Mammary epithelial cell (primary cell): ENCODE measurements at regions not wholly inside any gene's neighbourhood (a gene's known extent, or its start where the extent isn't known, plus 50 kb on each side); places are given as distances from the start of the nearest gene placed in this dataset.

ENCODE experiments used
- EZH2 ChIP-seq: IDR thresholded peaks from 2 replicates; pipeline ENCODE4 v1.6.1; 2012; ENCODE audit warnings: low read length, inconsistent platforms, borderline replicate concordance
- TF ChIP-seq, protein P1 (sequence below), 2 donors: IDR thresholded peaks in 1 of 2; conservative IDR thresholded peaks in 1 of 2; 2 replicates each; pipeline ENCODE4 v1.5.1; 2011 to 2012; ENCODE audit warnings: inconsistent platforms in 2 of 2, low read length in 2 of 2, mild to moderate bottlenecking in 2 of 2, control low read depth in 1 of 2, low read depth in 1 of 2; ENCODE audit not compliant: insufficient read depth in 1 of 2; ENCODE audit errors: extremely low read depth in 1 of 2

DNA sequence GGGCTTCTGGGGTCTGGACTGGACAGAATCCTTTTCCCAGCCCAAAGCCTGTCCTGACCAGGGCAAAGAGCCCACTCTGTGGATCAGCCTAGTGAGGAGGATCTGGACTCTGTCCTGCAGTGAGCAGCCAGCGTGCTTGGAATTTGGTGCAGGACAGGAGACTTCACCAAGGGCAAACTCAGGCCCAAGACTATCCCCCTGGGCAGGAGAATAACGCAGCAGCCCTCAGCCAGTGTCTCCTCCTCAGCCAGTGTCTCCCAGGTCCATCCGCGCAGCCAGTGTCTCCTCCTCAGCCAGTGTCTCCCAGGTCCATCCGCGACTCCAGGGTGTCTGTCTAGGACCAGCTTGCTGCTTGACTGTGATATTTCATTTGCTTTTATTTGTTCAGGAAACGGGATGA is 1334.0 kb downstream of the TBC1D22A start:
- TF ChIP-seq, protein P1, sequence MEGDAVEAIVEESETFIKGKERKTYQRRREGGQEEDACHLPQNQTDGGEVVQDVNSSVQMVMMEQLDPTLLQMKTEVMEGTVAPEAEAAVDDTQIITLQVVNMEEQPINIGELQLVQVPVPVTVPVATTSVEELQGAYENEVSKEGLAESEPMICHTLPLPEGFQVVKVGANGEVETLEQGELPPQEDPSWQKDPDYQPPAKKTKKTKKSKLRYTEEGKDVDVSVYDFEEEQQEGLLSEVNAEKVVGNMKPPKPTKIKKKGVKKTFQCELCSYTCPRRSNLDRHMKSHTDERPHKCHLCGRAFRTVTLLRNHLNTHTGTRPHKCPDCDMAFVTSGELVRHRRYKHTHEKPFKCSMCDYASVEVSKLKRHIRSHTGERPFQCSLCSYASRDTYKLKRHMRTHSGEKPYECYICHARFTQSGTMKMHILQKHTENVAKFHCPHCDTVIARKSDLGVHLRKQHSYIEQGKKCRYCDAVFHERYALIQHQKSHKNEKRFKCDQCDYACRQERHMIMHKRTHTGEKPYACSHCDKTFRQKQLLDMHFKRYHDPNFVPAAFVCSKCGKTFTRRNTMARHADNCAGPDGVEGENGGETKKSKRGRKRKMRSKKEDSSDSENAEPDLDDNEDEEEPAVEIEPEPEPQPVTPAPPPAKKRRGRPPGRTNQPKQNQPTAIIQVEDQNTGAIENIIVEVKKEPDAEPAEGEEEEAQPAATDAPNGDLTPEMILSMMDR (conservative IDR thresholded peaks at IDR 0.05 in 1 of 2, IDR thresholded peaks at IDR 0.05 in 1 of 2; ENCODE audit: extremely low read depth in 1 of 2, insufficient read depth in 1 of 2, low read depth in 1 of 2, low read length in 2 of 2) = no peak
- no peak for TF ChIP-seq EZH2
